ENCODE measurements at regions not wholly inside any gene's neighbourhood (a gene's known extent, or its start where the extent isn't known, plus 50 kb on each side); places are given as distances from the start of the nearest gene placed in this dataset.

GRCh38 chr9:117535434-117535833 lies 120.6 kb upstream of the ASTN2 start:
- Histone ChIP-seq H3K9me3 (no peaks in the 10 kb centered on the region), H3K27me3 (no peaks in the 10 kb centered on the region), H3K4me1 (no peaks in the 10 kb centered on the region), H3K27ac (no peak overlapping the region), H3K4me3 (no peak overlapping the region), H3K36me3 (ENCODE audit: low read depth, missing control alignments) (no peaks in the 10 kb centered on the region)
- intact Hi-C loops (cut with DNase I; ENCODE audit: low total_unique reads): no loop called here
- TF ChIP-seq, protein P1, sequence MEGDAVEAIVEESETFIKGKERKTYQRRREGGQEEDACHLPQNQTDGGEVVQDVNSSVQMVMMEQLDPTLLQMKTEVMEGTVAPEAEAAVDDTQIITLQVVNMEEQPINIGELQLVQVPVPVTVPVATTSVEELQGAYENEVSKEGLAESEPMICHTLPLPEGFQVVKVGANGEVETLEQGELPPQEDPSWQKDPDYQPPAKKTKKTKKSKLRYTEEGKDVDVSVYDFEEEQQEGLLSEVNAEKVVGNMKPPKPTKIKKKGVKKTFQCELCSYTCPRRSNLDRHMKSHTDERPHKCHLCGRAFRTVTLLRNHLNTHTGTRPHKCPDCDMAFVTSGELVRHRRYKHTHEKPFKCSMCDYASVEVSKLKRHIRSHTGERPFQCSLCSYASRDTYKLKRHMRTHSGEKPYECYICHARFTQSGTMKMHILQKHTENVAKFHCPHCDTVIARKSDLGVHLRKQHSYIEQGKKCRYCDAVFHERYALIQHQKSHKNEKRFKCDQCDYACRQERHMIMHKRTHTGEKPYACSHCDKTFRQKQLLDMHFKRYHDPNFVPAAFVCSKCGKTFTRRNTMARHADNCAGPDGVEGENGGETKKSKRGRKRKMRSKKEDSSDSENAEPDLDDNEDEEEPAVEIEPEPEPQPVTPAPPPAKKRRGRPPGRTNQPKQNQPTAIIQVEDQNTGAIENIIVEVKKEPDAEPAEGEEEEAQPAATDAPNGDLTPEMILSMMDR (IDR thresholded peaks at IDR 0.05): no peak
- TF ChIP-seq POLR2A (IDR thresholded peaks at IDR 0.05): no peak
- 35 to 50% methylated on average over 3 of the region's 3 CpGs for WGBS, 2 donors
- DNase-seq: no peak

GRCh38 chr9:117528225-117528624 lies 113.4 kb upstream of the ASTN2 start:
- no peak for TF ChIP-seq POLR2A (IDR thresholded peaks at IDR 0.05)
- TF ChIP-seq, protein P1 (IDR thresholded peaks at IDR 0.05): no peak
- H3K9me3 ChIP-seq: no peaks in the 10 kb centered on the region
- H3K4me3 ChIP-seq: no peak overlapping the region
- intact Hi-C loops (cut with DNase I; ENCODE audit: low total_unique reads): no loop called here
- WGBS, 2 donors: 95 to 98% methylated on average over 1 of the region's 1 CpG
- H3K27me3 ChIP-seq: no peaks in the 10 kb centered on the region
- H3K27ac ChIP-seq: no peak overlapping the region
- no peaks in the 10 kb centered on the region for H3K4me1 ChIP-seq
- H3K36me3 ChIP-seq (ENCODE audit: low read depth, missing control alignments): no peaks in the 10 kb centered on the region
- DNase-seq: no peak

DNA sequence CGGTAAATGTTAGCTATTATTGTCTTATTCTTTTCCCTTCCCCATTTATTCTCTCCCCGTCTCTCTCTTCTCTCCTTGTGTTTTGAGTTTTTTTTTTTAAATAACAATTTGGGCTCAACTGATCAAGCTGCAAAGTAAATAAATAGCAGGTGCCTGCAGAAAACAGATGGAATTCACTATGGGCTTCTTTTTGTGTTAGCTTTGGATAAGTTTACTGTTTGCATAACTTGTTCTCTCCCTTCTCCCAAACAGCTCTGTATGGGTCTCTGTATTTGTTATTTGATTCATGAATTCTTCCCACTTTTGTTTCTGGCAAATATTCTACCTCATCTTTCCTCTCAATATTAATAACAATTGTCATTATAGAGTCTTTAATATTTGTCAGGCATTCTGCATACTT lies 111.8 kb upstream of the ASTN2 start:
- WGBS, 2 donors: 63 to 64% methylated on average over 2 of the region's 2 CpGs
- H3K9me3 ChIP-seq: no peaks in the 10 kb centered on the region
- TF ChIP-seq, protein P1 (IDR thresholded peaks at IDR 0.05): no peak
- TF ChIP-seq POLR2A (IDR thresholded peaks at IDR 0.05): no peak
- no peak overlapping the region for H3K27ac ChIP-seq
- no peak overlapping the region for H3K4me3 ChIP-seq
- intact Hi-C loops (cut with DNase I; ENCODE audit: low total_unique reads): no loop called here
- H3K36me3 ChIP-seq (ENCODE audit: low read depth, missing control alignments): no peaks in the 10 kb centered on the region
- no peak for DNase-seq
- no peaks in the 10 kb centered on the region for H3K27me3 ChIP-seq
- H3K4me1 ChIP-seq: no peaks in the 10 kb centered on the region

- no peak overlapping the region for H3K4me3 ChIP-seq
- H3K27ac ChIP-seq: no peak overlapping the region
- TF ChIP-seq, protein P1 (IDR thresholded peaks at IDR 0.05): no peak
- no peak for TF ChIP-seq POLR2A (IDR thresholded peaks at IDR 0.05)
- WGBS, 2 donors: 59 to 70% methylated on average over 2 of the region's 2 CpGs
- no peaks in the 10 kb centered on the region for H3K4me1 ChIP-seq
- no peaks in the 10 kb centered on the region for H3K27me3 ChIP-seq
- no peaks in the 10 kb centered on the region for H3K9me3 ChIP-seq
- DNase-seq: no peak
- intact Hi-C loops (cut with DNase I; ENCODE audit: low total_unique reads): no loop called here
- H3K36me3 ChIP-seq (ENCODE audit: low read depth, missing control alignments): no peaks in the 10 kb centered on the region
Measured at GRCh38 chr9:117523531-117524153, 108.8 kb upstream of the ASTN2 start.

- intact Hi-C loops (cut with DNase I; ENCODE audit: low total_unique reads): no loop called here
- 82 to 93% methylated on average over 4 of the region's 4 CpGs for WGBS, 2 donors
Measured at GRCh38 chr9:117521293-117521692, 106.4 kb upstream of the ASTN2 start.

More at GRCh38 chr9:117521293-117521692, 106.4 kb upstream of the ASTN2 start:
- Histone ChIP-seq H3K4me1 (no peaks in the 10 kb centered on the region), H3K27me3 (no peaks in the 10 kb centered on the region), H3K36me3 (ENCODE audit: low read depth, missing control alignments) (no peaks in the 10 kb centered on the region), H3K27ac (no peak overlapping the region), H3K9me3 (no peaks in the 10 kb centered on the region), H3K4me3 (no peak overlapping the region)
- TF ChIP-seq POLR2A (IDR thresholded peaks at IDR 0.05): no peak
- TF ChIP-seq, protein P1 (IDR thresholded peaks at IDR 0.05): no peak
- DNase-seq: no peak

All from testis (tissue), 2 donors.